GM21723 (cell line): ENCODE measurements at regions not wholly inside any gene's neighbourhood (a gene's known extent, or its start where the extent isn't known, plus 50 kb on each side); places are given as distances from the start of the nearest gene placed in this dataset.

ENCODE experiments used
- ATAC-seq: cut with Tn5 transposase; IDR thresholded peaks from one replicate; pipeline ENCODE4 v1.9.1; 2021; ENCODE audit warnings: mild to moderate bottlenecking, moderate library complexity; ENCODE audit not compliant: unreplicated experiment

- no peak for ATAC-seq
Measured at GRCh38 chr21:21605521-21605920, 607.3 kb downstream of the NCAM2 start.

- no peak for ATAC-seq
Measured at GRCh38 chr21:21606041-21606440, 607.8 kb downstream of the NCAM2 start.

GRCh38 chr21:21612466-21612865 is 614.3 kb downstream of the NCAM2 start:
- ATAC-seq: no peak

- no peak for ATAC-seq
Measured at GRCh38 chr21:21614966-21615365, 616.8 kb downstream of the NCAM2 start.

- no peak for ATAC-seq
Measured at GRCh38 chr21:21622460-21623234, 624.4 kb downstream of the NCAM2 start.

GRCh38 chr21:21624674-21625073 is 626.5 kb downstream of the NCAM2 start:
- no peak for ATAC-seq

- no peak for ATAC-seq
Measured at GRCh38 chr21:21631961-21632360, 633.8 kb downstream of the NCAM2 start.

- ATAC-seq: no peak
Measured at GRCh38 chr21:21632926-21633325, 634.7 kb downstream of the NCAM2 start.

GRCh38 chr21:21661741-21662140 is 663.5 kb downstream of the NCAM2 start:
- ATAC-seq: no peak

GRCh38 chr21:21662776-21663175 is 664.6 kb downstream of the NCAM2 start:
- no peak for ATAC-seq

- ATAC-seq: no peak
Measured at GRCh38 chr21:21664871-21665270, 666.7 kb downstream of the NCAM2 start.

- ATAC-seq: no peak
Measured at GRCh38 chr21:21666689-21667088, 668.5 kb downstream of the NCAM2 start.

- ATAC-seq: no peak
Measured at GRCh38 chr21:21668198-21668597, 670.0 kb downstream of the NCAM2 start.

GRCh38 chr21:21673959-21674358 is 675.8 kb downstream of the NCAM2 start:
- ATAC-seq: no peak

GRCh38 chr21:21675601-21676000 is 677.4 kb downstream of the NCAM2 start:
- ATAC-seq: no peak

- no peak for ATAC-seq
Measured at GRCh38 chr21:21682172-21682571, 684.0 kb downstream of the NCAM2 start.

GRCh38 chr21:21688889-21689288 is 690.7 kb downstream of the NCAM2 start:
- no peak for ATAC-seq

GRCh38 chr21:21690068-21690665 is 692.0 kb downstream of the NCAM2 start:
- ATAC-seq: no peak

- ATAC-seq: no peak
Measured at GRCh38 chr21:21712748-21713520, 714.7 kb downstream of the NCAM2 start.

GRCh38 chr21:21713651-21714180 is 715.5 kb downstream of the NCAM2 start:
- no peak for ATAC-seq

GRCh38 chr21:21714426-21714825 is 716.2 kb downstream of the NCAM2 start:
- ATAC-seq: no peak
